KMS-11 (cell line): ENCODE measurements at regions not wholly inside any gene's neighbourhood (a gene's known extent, or its start where the extent isn't known, plus 50 kb on each side); places are given as distances from the start of the nearest gene placed in this dataset.

Experiments
- H2AFZ ChIP-seq: fragments of 200-600 bp; sonication (generic); 2 replicates; pipeline ENCODE4 v1.6.1; 2016; ENCODE audit warnings: antibody characterized with exemption, mixed run types, low read depth
- H3K27ac ChIP-seq: fragments of 200-600 bp; sonication (generic); 2 replicates; pipeline ENCODE4 v1.6.1; 2016; ENCODE audit warnings: mild to moderate bottlenecking, mixed run types
- H3K27me3 ChIP-seq: fragments of 200-600 bp; sonication (generic); 2 replicates; pipeline ENCODE4 v1.6.1; 2017; ENCODE audit warnings: mild to moderate bottlenecking, low read depth, mixed run types, moderate library complexity; ENCODE audit not compliant: insufficient read depth
- H3K36me3 ChIP-seq: fragments of 200-600 bp; sonication (generic); 2 replicates; pipeline ENCODE4 v1.6.1; 2017; ENCODE audit warnings: mild to moderate bottlenecking, mixed run types; ENCODE audit not compliant: insufficient read depth
- H3K4me1 ChIP-seq: fragments of 200-600 bp; sonication (generic); 2 replicates; pipeline ENCODE4 v1.6.1; 2016; ENCODE audit warnings: mild to moderate bottlenecking, low read depth, mixed run types; ENCODE audit not compliant: poor library complexity, severe bottlenecking
- H3K4me2 ChIP-seq: fragments of 200-600 bp; sonication (generic); 2 replicates; pipeline ENCODE4 v1.7.0; 2016; ENCODE audit warnings: mild to moderate bottlenecking, mixed run types
- H3K4me3 ChIP-seq: fragments of 200-600 bp; sonication (generic); IDR thresholded peaks from 2 replicates; pipeline ENCODE4 v1.6.1; 2017; ENCODE audit warnings: low read depth, low read length, mixed read lengths; ENCODE audit not compliant: insufficient read depth
- H3K79me2 ChIP-seq: fragments of 200-600 bp; sonication (generic); 2 replicates; pipeline ENCODE4 v1.6.1; 2016; ENCODE audit warnings: low read depth, mixed run types; ENCODE audit not compliant: insufficient read depth
- H3K9ac ChIP-seq: fragments of 200-600 bp; sonication (generic); 2 replicates; pipeline ENCODE4 v1.6.1; 2016; ENCODE audit warnings: mild to moderate bottlenecking, mixed run types
- H4K20me1 ChIP-seq: fragments of 200-600 bp; sonication (generic); 2 replicates; pipeline ENCODE4 v1.6.1; 2016; ENCODE audit warnings: mild to moderate bottlenecking, mixed run types; ENCODE audit not compliant: insufficient read depth
- CTCF ChIP-seq: fragments of 200-600 bp; sonication (generic); conservative IDR thresholded peaks from 2 replicates; pipeline ENCODE4 v1.6.1; 2017; ENCODE audit warnings: low read depth, mild to moderate bottlenecking, antibody characterized with exemption, low read length, moderate library complexity, mixed read lengths

DNA sequence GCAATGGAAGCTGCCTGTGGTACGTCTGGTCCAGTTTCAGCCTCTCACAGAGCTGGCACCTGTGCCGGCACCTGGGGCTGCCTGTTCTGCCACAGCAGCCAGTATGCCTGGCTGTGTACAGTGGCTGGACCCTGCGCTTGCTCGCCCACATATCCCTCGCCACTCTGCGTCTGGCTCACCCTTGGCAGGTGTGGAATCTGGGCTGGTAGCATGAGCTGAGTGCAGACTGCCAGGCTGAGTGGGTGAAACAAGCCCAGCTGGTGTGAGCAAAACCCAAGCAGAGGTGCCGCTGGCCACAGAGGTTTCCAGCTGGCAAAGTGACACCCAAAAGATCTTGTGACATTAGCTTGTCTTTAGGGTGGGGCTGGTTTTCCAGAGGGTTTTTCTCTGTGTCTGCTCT is 80.7 kb downstream of the ING1 start:
- Histone ChIP-seq H3K36me3 (no peaks in the 10 kb centered on the region), H3K4me2 (no peak overlapping the region), H4K20me1 (no peaks in the 10 kb centered on the region), H3K9ac (no peak overlapping the region), H3K79me2 (no peaks in the 10 kb centered on the region), H3K4me1 (no peaks in the 10 kb centered on the region), H3K27me3 (no peaks in the 10 kb centered on the region), H2AFZ (no peak overlapping the region), H3K27ac (no peak overlapping the region), H3K4me3 (no peak overlapping the region)
- TF ChIP-seq CTCF: no peak

- Histone ChIP-seq H3K27me3 (no peaks in the 10 kb centered on the region), H3K36me3 (no peaks in the 10 kb centered on the region), H4K20me1 (no peaks in the 10 kb centered on the region), H3K4me1 (no peaks in the 10 kb centered on the region), H3K79me2 (no peaks in the 10 kb centered on the region), H3K27ac (no peak overlapping the region), H3K4me3 (no peak overlapping the region), H2AFZ (no peak overlapping the region), H3K9ac (no peak overlapping the region), H3K4me2 (no peak overlapping the region)
- no peak for TF ChIP-seq CTCF
Observed at GRCh38 chr13:110797230-110797877, 83.9 kb downstream of the ING1 start.

GRCh38 chr13:110798081-110798994 is 84.8 kb downstream of the ING1 start:
- no peak for TF ChIP-seq CTCF

GRCh38 chr13:110799246-110800236 is 86.0 kb downstream of the ING1 start:
- Histone ChIP-seq H3K4me2 (no peak overlapping the region), H2AFZ (no peak overlapping the region), H3K4me3 (no peak overlapping the region), H3K36me3 (no peaks in the 10 kb centered on the region), H3K27ac (no peak overlapping the region), H3K27me3 (no peaks in the 10 kb centered on the region), H3K79me2 (no peaks in the 10 kb centered on the region), H3K4me1 (no peaks in the 10 kb centered on the region), H4K20me1 (no peaks in the 10 kb centered on the region), H3K9ac (no peak overlapping the region)
- no peak for TF ChIP-seq CTCF

More at GRCh38 chr13:110798081-110798994, 84.8 kb downstream of the ING1 start:
- no peaks in the 10 kb centered on the region for H3K79me2 ChIP-seq
- H3K4me1 ChIP-seq: no peaks in the 10 kb centered on the region
- no peak overlapping the region for H3K4me3 ChIP-seq
- no peak overlapping the region for H3K27ac ChIP-seq
- no peak overlapping the region for H3K9ac ChIP-seq
- no peak overlapping the region for H2AFZ ChIP-seq
- no peaks in the 10 kb centered on the region for H3K36me3 ChIP-seq
- no peaks in the 10 kb centered on the region for H3K27me3 ChIP-seq
- H4K20me1 ChIP-seq: no peaks in the 10 kb centered on the region
- H3K4me2 ChIP-seq: no peak overlapping the region
